GDM1 (cell line): ENCODE measurements at regions not wholly inside any gene's neighbourhood (a gene's known extent, or its start where the extent isn't known, plus 50 kb on each side); places are given as distances from the start of the nearest gene placed in this dataset.

Source experiments
- DNase-seq: peaks from one replicate; lab custom pipeline; 2025; lab: John Stamatoyannopoulos, UW

DNA sequence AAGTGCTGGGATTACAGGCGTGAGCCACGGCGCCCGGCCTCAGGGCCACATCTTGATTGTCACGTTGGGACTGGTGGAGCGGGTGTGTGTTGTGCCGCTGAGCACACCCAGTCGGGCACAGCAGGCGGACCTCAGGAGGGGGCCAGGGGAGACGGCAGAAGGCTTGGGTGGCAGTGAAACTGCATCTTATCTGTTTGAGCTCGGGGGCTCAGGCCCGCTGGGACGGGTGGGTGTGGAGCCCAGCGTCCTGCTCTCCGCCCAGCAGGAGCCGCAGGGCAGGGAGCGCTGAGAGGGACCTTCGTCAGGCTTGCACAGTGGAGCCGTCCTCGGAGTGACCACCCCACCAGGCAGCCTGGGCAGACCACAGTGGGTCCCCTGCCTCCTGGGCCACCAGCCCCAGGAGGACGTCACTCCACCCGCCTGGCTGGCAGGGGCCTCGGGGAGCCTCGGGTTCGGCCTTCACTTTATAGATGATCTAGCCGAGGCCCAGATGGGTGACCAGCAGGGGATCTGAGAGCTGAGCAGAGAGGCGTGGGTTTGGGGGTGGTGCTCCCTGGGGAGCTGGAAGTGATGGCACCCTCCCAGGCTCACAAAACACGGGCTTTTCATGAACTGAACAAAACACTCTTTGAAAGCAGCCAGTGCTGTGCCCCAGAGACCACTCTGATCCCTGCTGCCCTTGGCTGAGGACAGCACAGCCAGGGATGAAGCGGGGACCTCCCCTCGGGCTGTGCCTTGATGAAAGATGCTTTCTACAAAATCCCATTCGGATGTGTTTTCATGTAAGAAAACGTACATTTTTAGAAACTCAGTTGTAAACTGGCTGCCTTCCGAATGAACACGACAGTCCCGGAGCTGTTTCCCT, 181.1 kb downstream of the SEC14L1 start:
- no peak for DNase-seq

DNA sequence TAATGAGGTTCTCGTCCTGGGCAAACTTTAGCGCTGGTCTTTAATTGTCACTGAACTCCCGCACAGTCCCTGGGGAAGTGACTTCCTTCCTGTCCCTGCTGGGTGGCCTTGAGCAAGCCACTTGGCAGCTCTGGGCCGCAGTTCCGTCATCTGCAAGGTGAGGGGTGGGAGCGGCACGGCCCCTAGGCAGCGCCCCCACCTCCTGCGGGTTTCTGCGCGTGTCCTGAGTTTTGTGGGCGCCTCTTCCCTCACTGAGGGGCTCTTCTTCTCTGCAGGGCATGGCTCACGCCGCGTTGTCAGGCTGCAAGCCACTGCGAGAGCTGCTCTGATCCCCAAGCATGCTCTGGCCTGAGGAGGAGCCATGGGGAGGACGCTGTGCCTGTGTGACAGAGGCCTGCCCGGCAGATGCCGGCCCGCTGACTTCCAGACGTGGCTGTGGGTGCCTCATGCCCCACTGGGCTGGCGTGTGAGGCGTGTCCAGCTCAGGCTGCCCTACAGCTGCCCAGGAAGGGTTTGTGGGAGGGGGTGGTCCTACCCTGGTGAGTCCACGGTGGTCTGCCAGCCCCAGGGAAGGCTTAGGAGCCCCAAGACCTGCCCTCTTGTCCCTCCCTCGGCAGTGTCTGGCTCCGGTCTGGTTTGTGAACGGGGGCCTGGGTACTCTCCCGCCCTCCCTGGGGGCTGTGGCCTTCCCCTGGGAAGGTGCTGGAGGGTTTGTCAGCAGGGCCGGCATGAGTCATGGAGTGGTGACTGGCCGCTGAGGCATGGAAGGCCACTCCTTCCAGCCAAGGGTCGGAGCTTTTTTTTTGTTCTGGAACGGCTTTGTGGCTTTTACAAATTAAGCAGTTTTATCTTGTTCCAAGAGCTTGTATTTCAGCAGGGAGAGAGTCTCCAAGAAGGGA, 182.0 kb downstream of the SEC14L1 start:
- no peak for DNase-seq

DNA sequence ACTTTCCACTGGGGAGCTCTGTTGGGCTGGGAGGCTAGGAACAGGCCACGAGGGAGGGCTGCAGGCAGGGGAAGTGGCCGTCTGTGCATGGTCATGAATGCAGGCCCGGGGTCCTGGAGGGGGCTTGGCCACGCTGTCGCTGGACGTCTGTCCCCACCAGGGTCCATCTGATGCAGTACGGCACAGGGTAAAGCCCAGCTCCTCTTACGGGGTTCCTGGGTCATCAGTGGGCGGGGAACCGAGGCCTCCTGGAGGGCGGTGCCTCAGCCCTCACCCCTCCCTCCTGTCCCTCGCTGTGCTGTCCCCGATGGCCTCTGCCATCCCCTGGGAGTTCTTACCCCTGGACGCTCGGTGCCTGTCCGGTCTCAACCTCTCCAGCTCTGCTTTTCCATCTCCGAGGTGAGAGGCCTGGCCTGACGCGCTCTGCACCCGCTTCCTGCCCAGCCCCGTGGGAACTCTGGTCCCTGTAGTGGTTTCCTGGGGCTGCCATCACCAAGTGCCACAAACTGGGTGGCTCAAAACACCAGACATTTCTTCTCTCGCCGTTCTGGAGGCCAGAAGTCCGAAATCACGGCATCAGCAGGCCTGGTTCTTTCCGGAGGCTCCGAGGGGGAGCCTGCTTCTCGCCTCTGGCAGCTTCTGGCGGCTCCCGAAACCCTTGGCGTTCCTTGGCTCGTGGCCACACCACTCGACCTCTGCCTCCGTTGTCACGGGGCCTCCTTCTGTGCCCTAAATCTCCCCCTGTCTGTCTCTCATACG, 182.8 kb downstream of the SEC14L1 start:
- no peak for DNase-seq

DNA sequence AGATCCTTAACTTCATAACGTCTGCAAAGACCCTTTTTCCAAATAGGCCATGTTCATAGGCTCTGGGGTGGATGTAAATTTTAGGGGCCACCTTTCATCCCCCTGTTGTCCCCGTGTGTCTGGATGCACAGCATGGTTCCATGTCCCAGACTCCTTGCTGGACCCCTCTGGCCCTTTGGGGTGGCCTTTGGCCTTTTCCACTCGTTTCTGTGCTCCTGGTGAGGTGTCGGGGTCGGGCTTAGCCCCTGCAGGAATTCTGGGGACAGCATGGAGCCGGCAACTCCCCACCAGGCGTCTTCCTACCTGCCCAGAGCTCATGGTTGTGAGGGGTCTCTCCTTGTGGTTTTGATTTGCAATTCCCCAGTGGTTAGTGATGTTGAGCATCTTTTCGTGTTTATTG, 183.5 kb downstream of the SEC14L1 start:
- DNase-seq = no peak

DNA sequence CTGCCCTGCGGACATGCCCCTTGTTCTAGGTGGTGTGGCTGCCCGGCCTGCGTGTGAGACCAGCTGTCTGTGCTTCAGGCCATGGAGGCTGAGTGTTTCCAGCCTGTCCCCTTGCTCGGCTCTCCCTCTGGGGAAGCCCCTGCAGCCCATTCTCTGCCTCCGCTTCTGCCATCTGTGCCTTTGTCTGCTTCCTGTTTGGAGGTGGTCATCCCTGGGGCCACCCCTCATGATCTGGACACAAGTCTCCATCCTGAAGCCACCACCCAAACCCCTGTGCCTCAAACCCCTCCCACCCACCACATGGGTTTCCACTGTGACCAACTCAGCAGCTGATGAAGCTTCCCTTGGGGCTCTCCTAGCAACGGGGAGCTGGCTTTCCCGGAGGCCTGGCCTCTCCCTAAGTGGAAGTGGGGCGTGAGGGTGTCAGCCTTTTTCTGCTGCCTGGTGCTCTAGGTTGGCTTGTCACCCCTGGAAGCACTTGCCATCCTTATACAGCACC, 184.9 kb downstream of the SEC14L1 start:
- DNase-seq = no peak

DNA sequence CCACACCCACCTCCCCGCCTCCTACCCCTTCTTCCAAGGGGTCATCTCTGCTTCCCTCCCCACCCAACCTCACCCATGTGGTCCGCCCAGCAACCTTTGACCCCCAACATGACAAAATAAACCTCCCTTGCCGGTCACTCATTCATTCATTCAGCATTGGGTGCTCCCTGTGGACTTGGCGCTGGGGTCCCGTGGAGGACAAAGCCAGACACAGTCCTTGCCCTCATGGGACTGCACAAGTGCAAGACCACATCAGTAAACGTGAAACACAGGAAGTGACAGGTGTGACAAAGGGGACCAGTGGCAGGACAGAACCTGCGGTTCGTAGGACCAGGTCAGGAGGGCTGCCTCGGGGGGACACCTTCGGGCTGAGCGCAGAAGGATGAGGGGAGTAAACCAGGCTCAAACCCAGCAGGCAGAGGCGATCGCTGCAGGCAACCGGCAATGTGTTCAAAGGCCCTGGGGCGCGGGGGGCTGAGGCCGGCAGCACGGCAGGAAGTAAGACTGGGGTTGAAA, 185.4 kb downstream of the SEC14L1 start:
- no peak for DNase-seq

DNA sequence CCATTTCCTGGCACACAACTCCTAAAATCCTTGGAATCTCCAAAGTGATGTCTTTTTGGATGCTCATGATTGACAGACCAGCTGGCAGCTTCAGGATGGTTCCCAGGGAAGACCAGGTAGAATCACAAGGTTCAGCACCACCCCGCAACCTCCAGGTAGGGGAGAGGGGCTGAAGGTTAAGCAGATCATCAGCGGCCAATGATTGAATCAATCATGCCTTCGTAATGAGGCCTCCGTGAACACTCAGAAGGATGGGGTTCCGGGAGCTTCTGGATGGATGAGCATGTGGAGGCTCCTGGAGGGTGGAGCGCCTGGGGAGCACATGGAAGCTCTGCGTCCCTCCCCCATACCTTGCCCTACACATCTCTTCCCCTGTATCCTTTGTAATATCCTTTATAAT, 185.9 kb downstream of the SEC14L1 start:
- DNase-seq = no peak

DNA sequence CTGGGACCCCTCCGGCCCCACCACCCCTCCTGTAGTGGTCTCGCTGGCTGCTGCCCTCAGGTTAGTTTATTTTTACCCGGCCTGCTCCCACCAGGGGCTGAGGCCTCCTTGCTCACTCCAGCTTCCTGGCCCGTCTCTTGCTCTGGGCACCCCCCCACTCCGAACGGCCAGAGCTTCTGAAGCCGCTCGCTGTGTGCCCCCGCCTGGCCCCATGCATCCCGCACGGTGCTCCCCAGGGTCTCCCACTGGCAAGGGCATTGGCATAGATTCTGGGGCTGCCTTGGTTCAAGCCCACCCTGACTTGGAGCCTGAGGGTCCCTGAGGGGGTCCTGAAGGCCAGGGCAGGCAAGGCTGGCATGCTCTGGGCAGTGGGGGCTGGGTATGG, 186.4 kb downstream of the SEC14L1 start:
- DNase-seq = no peak

DNA sequence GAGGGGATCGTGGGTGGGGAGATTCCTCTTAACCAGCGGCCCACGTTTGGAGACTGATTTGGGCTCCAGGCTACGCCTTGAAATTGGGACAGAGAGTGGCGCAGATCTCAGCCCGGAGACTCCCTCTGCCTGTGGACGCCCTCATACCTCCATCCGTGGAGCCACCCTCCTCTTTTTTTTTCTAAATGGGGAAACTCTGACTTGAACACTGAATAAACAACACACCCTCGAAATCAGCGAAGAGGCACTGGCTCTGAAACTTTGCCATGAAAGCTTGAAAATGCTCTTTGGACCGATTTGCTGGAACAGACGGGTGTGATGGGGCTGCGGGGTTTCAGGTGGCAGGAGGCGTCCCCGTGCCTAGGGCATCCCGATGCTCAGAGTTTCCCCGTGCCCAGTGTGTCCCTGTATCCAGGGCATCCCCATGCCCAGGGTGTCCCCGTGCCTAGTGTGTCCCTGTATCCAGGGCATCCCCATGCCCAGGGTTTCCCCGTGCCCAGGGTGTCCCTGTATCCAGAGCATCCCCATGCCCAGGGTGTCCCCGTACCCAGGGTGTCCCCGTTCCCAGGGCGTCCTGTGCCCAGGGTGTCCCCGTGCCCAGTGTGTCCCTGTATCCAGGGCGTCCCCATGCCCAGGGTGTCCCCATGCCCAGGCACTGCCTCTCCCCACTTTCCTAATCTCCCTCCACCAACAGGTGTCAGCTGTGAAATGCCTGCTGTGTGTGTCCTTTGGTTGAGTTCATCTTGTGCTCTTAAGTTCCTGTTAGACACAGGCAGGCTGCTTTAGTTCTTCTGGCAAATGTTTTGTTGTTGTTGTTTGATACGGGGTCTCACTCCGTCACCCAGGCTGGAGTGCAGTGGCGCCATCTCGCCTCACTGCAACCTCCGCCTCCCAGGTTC, 187.0 kb downstream of the SEC14L1 start:
- DNase-seq = no peak

DNA sequence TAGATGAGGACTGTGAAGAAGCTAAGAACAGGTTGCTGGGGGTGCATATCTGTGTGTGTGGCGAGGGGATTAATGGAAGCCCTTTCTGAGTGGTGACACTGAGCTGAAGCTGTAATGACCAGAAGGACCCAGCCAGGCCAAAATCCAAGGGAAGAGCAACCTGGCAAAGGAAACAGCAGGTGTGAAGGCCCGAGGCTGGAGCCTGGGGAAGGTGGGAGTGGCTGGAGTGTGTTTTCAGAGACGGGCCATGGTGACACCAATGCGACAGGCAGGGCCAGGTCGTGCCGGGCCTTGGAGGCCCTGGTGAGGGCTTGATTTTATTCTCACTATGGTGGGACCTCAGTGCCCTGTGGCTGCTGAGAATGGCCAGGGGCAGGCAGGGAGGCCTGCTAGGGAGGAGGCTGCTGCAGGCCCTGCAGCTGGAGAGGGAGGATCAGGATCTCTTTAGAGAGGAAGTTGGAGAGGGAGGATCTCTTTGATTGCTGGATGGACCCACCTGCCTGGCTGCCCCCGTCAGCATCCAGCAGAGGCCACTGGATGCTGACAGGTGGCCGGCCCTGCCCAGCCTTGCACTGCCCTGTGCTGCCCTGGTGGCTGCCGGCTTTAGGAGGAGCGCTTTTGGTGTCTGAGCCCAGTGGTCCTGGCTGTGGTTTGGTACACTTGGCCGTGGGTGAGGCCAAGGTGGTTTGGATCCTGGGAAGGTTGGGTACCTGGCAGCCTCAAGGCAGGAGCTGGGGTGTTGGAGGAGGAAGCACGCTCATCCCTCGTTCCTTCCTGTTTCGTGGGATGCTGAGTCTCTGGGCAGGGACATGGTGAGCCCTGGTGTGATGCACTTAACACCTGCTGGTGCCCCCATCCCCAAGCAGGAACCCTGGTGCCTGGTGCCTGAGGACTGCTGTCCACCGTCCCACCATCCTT, 188.3 kb downstream of the SEC14L1 start:
- no peak for DNase-seq

DNA sequence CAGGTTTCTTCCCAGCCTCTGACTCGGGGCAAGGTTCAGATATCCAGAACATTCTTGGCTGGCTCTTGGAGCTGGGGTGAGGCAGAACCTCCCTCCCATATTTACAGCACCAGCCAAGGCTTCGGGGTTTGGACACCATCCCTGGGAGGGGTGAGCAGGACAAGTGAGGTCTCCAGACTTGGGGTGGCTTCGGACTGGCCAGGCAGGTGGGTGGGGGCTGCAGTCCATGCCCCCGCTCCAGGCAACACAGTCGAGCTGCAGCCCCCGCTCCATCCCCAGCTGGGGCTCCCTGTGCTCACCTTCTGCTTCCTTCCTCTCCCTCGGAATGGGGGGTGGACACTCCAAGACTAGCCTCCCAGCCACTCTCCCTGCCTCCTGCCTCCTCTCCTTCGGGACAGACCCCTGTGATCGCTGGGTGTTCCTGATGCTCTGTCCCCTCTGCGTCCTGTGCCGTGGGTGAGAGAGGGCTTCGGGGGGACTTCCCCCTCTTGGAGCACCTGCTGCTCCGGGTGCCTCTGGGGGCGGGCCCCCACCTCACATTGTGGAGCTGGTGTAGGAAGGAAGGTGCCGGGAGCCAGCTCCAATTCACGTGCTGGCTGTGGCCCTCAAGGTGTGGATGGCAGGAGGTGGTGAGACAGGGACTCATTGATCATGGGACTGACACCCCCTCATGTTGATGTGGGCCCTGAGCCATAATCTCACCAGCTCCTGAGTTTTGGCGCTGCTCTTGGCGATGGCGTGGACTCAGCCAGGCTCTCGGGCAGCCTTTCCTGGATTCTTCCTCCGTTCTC, 189.2 kb downstream of the SEC14L1 start:
- DNase-seq = no peak

DNA sequence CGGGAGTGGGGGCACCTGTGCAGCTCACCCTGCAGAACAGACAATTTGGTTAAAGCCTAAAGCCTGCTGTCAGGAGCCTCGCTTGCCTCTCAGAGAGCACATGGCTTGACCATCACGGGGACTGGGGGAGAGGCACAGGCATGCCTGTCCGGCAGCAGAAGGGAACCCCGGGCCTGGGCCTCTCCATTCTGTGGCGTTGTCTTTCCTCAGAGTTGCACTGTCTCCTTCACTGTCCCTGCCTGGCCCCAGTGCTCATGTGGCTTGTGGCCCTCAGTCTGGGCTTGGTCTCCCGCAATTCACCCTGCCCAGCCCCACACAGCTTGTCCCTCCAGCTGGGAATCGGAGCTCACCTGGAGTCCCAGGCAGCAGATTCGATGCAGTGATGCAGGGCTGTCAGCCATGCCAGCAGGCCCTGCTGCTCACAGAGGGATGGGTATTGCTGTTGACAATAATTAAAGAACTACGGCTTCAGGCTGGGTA, 189.9 kb downstream of the SEC14L1 start:
- no peak for DNase-seq

DNA sequence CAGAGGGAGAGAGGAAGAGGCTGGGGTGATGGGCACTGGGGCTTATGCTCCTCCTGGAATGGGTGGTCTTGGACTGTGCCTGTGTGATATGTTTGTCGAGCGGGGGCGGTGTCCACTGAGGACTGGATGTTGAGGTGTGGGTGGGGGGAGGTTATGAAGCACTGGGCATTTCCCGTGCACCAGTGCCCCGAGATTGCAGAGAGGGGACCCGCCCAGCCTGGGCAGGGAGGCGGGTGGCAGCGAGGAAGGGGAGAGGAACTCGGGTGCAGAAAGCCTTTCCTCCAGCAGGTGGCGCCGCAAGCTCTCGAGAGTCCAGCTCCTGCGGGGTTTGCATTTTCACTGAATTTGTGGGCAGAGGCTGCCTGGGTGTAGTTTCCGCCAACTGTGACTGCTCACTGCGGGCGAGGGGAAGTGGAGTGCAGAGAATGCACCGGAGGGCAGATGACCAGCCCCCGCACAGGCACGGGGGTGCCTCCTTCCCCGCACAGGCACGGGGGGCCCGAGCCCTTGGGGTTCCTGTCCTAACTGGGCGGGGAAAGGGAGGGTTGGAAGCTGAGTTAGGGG, 190.6 kb downstream of the SEC14L1 start:
- peak; percentile 76 for DNase-seq

DNA sequence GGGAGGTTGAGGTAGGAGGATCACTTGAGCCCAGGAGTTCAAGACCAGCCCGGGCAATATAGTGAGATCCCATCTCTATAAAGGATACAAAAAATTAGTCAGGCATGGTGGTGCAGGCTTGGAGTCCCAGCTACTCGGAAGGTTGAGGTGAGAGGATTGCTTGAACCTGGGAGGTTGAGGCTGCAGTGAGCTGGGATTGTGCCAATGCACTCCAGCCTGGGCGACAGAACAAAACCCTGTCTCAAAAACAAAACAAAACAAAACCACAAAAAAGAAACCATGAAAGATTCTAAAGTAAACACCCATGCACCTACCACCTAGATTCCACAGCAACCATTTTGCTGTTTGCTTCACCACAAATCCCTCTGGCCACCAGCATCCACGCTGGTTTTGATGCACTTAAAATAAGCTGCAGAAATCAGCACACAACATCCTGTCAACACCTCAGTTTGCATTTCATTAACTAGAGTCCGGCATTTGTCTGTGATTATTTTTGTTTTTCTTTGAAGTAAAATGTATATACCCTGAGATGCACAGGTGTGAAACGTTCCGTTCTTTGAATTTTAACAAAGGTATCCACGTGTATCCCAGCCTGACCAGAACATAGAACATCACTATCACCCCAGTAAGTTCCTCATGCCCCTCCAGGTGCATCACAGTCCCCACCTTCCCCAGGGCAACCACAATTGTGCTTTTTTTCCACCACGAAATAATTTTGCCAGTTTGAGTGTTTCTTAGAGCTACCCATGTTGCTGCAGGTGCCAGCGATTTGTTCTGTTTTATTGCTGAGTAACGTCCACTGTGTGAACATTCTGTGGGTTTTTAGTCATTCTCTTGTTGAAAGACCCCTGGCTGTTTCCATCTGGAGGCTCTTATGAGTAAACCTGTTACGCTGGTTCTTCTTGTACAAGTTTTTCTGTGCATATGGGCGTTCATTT, 191.5 kb downstream of the SEC14L1 start:
- DNase-seq = no peak

DNA sequence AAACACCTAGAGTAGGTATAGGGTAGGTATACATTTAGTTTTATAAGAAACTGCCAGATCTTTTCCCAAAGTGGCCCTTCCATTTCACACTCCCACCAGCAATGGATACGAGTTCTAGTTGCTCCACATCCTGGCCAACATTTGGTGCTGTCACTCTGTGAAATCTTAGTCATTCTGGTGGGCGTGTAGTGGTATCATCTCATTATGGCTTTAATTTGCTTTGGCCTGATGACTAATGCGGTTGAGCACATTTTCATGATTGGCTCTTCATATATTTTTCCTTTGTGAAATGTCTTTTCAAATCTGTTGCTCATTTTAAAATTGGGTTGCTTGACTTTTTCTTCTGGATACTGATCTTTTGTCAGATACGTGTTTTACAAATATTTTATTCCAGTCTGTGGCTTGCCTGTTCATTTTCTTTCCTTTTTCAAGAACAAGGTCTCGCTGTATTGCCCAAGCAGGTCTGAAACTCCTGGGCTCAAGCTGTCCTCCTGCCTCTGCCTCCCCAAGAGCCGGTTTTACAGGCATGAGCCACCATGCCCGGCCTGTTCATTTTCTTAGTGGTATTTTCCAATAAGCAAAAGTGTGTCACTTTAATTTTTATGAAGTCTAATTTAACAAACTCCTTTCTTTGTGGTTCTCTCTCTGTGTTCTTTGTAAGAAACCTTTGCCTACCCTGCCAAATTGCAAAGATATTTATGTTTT, 192.4 kb downstream of the SEC14L1 start:
- DNase-seq = no peak

DNA sequence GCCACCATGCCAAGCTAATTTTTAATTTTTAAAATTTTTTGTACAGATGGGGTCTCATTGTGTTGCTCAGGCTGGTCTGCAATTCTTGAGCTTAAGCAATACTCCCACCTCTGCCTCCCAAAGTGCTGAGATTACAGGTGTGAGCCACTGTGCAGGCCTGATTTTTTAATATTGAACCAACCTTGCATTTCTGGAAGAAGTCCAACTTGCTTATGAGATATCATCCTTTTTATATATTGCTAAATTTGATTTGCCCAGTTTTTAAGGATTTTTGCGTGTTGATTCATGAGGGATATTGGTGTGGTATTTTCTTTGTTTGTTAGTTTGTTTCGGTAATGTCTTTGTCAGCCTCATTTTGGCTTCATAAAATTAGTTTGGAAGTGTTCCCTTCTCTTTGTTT, 196.4 kb downstream of the SEC14L1 start:
- no peak for DNase-seq

DNA sequence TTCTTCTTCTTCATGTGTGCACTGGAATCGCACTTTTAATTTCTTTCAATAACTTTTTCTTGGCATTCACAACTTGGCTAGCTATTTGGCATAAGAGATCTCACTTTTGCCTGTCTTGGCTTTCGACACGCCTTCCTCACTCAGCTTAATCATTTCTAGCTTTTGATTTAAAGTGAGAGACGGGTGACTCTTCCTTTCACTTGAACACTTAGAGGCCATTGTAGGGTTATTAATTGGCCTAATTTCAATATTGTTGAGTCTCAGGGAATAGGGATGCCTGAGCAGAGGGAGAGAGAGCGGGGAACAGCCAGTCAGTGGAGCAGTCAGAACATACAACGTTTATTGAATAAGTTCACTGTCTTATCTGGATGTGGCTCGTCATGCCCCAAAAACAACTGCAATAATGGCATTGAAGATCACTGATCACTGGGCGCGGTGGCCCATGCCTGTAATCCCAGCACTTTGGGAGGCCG, 200.3 kb downstream of the SEC14L1 start:
- no peak for DNase-seq
